SK-N-SH (cell line): ENCODE measurements at regions not wholly inside any gene's neighbourhood (a gene's known extent, or its start where the extent isn't known, plus 50 kb on each side); places are given as distances from the start of the nearest gene placed in this dataset.

Source experiments
- CTCF ChIA-PET: fragments of 300-600, 350-600 bp; formaldehyde crosslinking; extraction: SDS; loops from one replicate; lab custom pipeline; 2021; lab: Yijun Ruan, JAX
- POLR2A ChIA-PET: fragments of 350-600 bp; sonication (Branson Sonifier 250); formaldehyde crosslinking; extraction: SDS; loops from one replicate; lab custom pipeline; 2020; ENCODE audit warnings: antibody characterized with exemption, inconsistent platforms; lab: Yijun Ruan, JAX
- DNase-seq: peaks from one replicate; pipeline ENCODE4 v3.0.0; 2012
- H2AFZ ChIP-seq: fragments of 200-600 bp; sonication (generic); 2 replicates; pipeline ENCODE4 v1.8.1; 2016; ENCODE audit warnings: antibody characterized with exemption, mild to moderate bottlenecking, low read depth
- H3F3A ChIP-seq: fragments of 200-600 bp; sonication (generic); replicated peaks from 2 replicates; pipeline ENCODE3; 2016; ENCODE audit warnings: antibody characterized with exemption, mild to moderate bottlenecking; ENCODE audit not compliant: insufficient read depth
- H3K27ac ChIP-seq, 2 experiments: fragments of 200-500 bp in 1 of 2; fragments of 200-600 bp in 1 of 2; sonication (Bioruptor generic) in 1 of 2; sonication (generic), shearing (Covaris generic) in 1 of 2; 2 replicates each; pipeline versions ENCODE4 v1.5.1 to v1.6.1; 2014 to 2016; ENCODE audit warnings: low read depth in 2 of 2, inconsistent platforms in 1 of 2, low read length in 1 of 2, mild to moderate bottlenecking in 1 of 2, mixed read lengths in 1 of 2
- H3K27me3 ChIP-seq: fragments of 200-600 bp; sonication (generic), shearing (Covaris generic); 2 replicates; pipeline ENCODE4 v1.6.1; 2016; ENCODE audit warnings: mixed run types; ENCODE audit not compliant: insufficient read depth
- H3K36me3 ChIP-seq, 2 experiments: fragments of 200-500 bp in 1 of 2; fragments of 200-600 bp in 1 of 2; sonication (Bioruptor generic) in 1 of 2; sonication (generic) in 1 of 2; replicated peaks in 1 of 2; 2 replicates each; pipeline versions ENCODE3 to v1.5.1; 2014 to 2016; ENCODE audit warnings: low read length in 1 of 2, mild to moderate bottlenecking in 1 of 2; ENCODE audit not compliant: insufficient read depth in 2 of 2, control insufficient read depth in 1 of 2
- H3K4me1 ChIP-seq, 2 experiments: fragments of 200-500 bp in 1 of 2; fragments of 200-600 bp in 1 of 2; sonication (Bioruptor generic) in 1 of 2; sonication (generic), shearing (Covaris generic) in 1 of 2; 2 replicates each; pipeline versions ENCODE4 v1.5.1 to v1.6.1; 2014 to 2016; ENCODE audit warnings: low read depth in 1 of 2, low read length in 1 of 2, mixed run types in 1 of 2; ENCODE audit not compliant: insufficient read depth in 2 of 2, control insufficient read depth in 1 of 2
- H3K4me2 ChIP-seq: fragments of 200-600 bp; sonication (generic), shearing (Covaris generic); 2 replicates; pipeline ENCODE4 v1.6.1; 2017; ENCODE audit warnings: mixed run types
- H3K4me3 ChIP-seq, 2 experiments: fragments of 200-500 bp in 1 of 2; fragments of 200-600 bp in 1 of 2; sonication (Bioruptor generic) in 1 of 2; sonication (generic), shearing (Covaris generic) in 1 of 2; 2 replicates each; pipeline versions ENCODE4 v1.5.1 to v1.8.1; 2014 to 2016; ENCODE audit warnings: low read depth in 2 of 2, inconsistent platforms in 1 of 2, low read length in 1 of 2, mild to moderate bottlenecking in 1 of 2, mixed read lengths in 1 of 2, moderate library complexity in 1 of 2
- H3K79me2 ChIP-seq: fragments of 200-600 bp; sonication (generic); 2 replicates; pipeline ENCODE4 v1.8.1; 2017; ENCODE audit warnings: mild to moderate bottlenecking; ENCODE audit not compliant: insufficient read depth
- H3K9ac ChIP-seq: fragments of 200-600 bp; sonication (generic); 2 replicates; pipeline ENCODE4 v1.6.1; 2017; ENCODE audit warnings: mixed run types
- H3K9me2 ChIP-seq: fragments of 200-600 bp; sonication (generic); 2 replicates; pipeline ENCODE4 v1.6.1; 2017; ENCODE audit warnings: mixed run types
- H3K9me3 ChIP-seq: fragments of 200-600 bp; sonication (generic); 2 replicates; pipeline ENCODE4 v1.6.1; 2017; ENCODE audit warnings: mixed run types, mild to moderate bottlenecking, moderate library complexity
- H4K20me1 ChIP-seq: fragments of 200-600 bp; sonication (generic); 2 replicates; pipeline ENCODE4 v1.6.1; 2017; ENCODE audit warnings: mild to moderate bottlenecking, mixed run types; ENCODE audit not compliant: insufficient read depth
- EP300 ChIP-seq, 2 experiments: IDR thresholded peaks; 2 replicates each; pipeline versions ENCODE4 v1.4.0 to v1.6.1; 2012; ENCODE audit warnings: borderline replicate concordance in 1 of 2, low read depth in 1 of 2, low read length in 1 of 2
- FOSL2 ChIP-seq: IDR thresholded peaks from 2 replicates; pipeline ENCODE4 v1.4.0; 2012; ENCODE audit warnings: low read depth, mild to moderate bottlenecking, moderate library complexity, borderline replicate concordance
- GATA2 ChIP-seq: sonication (generic); formaldehyde crosslinking; IDR thresholded peaks from 2 replicates; pipeline ENCODE4 v1.5.0; 2020; ENCODE audit warnings: mild to moderate bottlenecking, missing genetic modification reagents
- NFIC ChIP-seq: IDR thresholded peaks from 2 replicates; pipeline ENCODE4 v1.4.0; 2012; ENCODE audit warnings: borderline replicate concordance
- RCOR1 ChIP-seq: fragments of 150-350 bp; IDR thresholded peaks from 2 replicates; pipeline ENCODE4 v1.6.1; 2017; ENCODE audit warnings: antibody characterized with exemption, low read length
- RFX5 ChIP-seq: IDR thresholded peaks from 2 replicates; pipeline ENCODE4 v1.6.1; 2012; ENCODE audit warnings: mild to moderate bottlenecking, improper control_type of control experiment, low read length
- SIN3A ChIP-seq: IDR thresholded peaks from 2 replicates; pipeline ENCODE4 v1.6.1; 2012; ENCODE audit warnings: low read depth, mild to moderate bottlenecking, low read length, moderate library complexity, borderline replicate concordance
- SMC3 ChIP-seq: IDR thresholded peaks from 2 replicates; pipeline ENCODE4 v1.6.1; 2012; ENCODE audit warnings: low read depth, low read length, improper control_type of control experiment
- WGBS: methylation state at CpG from one replicate; pipeline ENCODE4 v1.1.6; 2017; ENCODE audit warnings: low lambda C conversion rate; 5-methylcytosine and 5-hydroxymethylcytosine counted together
- TF ChIP-seq, protein P1 (sequence below): fragments of 200-600 bp; sonication (generic); IDR thresholded peaks from 2 replicates; pipeline ENCODE4 v1.6.1; 2017; ENCODE audit warnings: antibody characterized with exemption, mild to moderate bottlenecking, moderate library complexity
- TF ChIP-seq, protein P2 (sequence below): fragments of 150-350 bp; IDR thresholded peaks from 2 replicates; pipeline ENCODE4 v1.6.1; 2016; ENCODE audit warnings: mild to moderate bottlenecking, low read depth, low read length
- TF ChIP-seq, protein P3 (sequence below): IDR thresholded peaks from 2 replicates; pipeline ENCODE4 v1.4.0; 2012; ENCODE audit warnings: low read depth, borderline replicate concordance
- TF ChIP-seq, protein P4 (sequence below): IDR thresholded peaks from 2 replicates; pipeline ENCODE4 v1.6.1; 2012; ENCODE audit warnings: mild to moderate bottlenecking, low read depth, low read length, moderate library complexity
- TF ChIP-seq, protein P5 (sequence below): IDR thresholded peaks from 2 replicates; pipeline ENCODE4; 2012

DNA sequence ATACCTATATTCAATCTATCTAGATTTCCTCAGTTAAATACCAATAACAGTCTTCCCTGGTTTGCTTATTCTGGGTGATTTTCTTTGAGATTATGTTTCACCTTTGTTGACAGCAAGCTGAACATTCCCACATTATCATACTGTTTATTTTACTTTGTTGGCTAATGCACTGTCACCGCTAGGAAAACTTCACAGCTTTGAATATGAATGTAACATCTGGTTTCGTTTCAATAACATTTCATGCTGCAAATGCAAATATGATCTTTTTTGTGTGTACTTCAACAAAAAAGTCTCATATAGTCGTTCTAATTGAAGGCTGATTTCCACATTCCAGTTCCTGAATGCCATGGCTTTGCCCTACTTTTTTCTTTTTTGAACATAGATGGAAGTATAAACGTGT lies 946.3 kb upstream of the GHITM start:
- no peak overlapping the region for H3K27ac ChIP-seq
- ChIA-PET POLR2A (no interaction called here), CTCF (no interaction called here)
- no peaks in the 10 kb centered on the region; a peak in 1 of 4 replicates for H3K4me1 ChIP-seq
- H3K4me2 ChIP-seq, result no peak overlapping the region
- TF ChIP-seq RCOR1, result no peak
- TF ChIP-seq EP300 (IDR thresholded peaks at IDR 0.05; ENCODE audit: borderline replicate concordance in 1 of 2, low read depth in 1 of 2, low read length in 1 of 2), result no peak
- TF ChIP-seq, protein P1, sequence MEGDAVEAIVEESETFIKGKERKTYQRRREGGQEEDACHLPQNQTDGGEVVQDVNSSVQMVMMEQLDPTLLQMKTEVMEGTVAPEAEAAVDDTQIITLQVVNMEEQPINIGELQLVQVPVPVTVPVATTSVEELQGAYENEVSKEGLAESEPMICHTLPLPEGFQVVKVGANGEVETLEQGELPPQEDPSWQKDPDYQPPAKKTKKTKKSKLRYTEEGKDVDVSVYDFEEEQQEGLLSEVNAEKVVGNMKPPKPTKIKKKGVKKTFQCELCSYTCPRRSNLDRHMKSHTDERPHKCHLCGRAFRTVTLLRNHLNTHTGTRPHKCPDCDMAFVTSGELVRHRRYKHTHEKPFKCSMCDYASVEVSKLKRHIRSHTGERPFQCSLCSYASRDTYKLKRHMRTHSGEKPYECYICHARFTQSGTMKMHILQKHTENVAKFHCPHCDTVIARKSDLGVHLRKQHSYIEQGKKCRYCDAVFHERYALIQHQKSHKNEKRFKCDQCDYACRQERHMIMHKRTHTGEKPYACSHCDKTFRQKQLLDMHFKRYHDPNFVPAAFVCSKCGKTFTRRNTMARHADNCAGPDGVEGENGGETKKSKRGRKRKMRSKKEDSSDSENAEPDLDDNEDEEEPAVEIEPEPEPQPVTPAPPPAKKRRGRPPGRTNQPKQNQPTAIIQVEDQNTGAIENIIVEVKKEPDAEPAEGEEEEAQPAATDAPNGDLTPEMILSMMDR, result no peak
- no peak for TF ChIP-seq SMC3
- no peak overlapping the region for H3K4me3 ChIP-seq
- H3K9me2 ChIP-seq, result no peaks in the 10 kb centered on the region
- H3K9ac ChIP-seq, result no peak overlapping the region
- H3K36me3 ChIP-seq, result no peaks in the 10 kb centered on the region
- no peaks in the 10 kb centered on the region for H3F3A ChIP-seq
- 56% methylated on average over 4 of the region's 4 CpGs for WGBS
- H3K27me3 ChIP-seq, result no peaks in the 10 kb centered on the region
- H3K79me2 ChIP-seq, result no peaks in the 10 kb centered on the region
- no peak for DNase-seq
- H3K9me3 ChIP-seq, result no peaks in the 10 kb centered on the region
- H4K20me1 ChIP-seq, result no peaks in the 10 kb centered on the region
- no peak overlapping the region for H2AFZ ChIP-seq

DNA sequence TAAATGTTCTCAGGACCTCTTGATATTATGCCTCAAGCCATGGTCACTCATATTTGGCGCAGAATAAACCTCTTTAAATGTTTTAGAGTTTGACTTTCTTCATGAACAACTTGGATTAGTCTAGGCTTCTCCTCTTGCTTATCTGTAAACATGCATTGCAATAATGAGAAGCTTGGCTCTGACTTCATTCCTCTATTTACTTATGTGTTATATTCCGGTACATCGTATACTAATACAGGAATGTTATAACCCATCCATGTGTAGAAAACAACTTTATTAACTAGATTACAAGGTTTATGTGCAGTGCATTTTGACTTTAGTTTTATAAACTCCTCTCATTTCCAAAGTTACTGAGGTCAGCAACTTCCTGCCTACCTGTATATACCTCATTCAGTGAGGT lies 944.3 kb upstream of the GHITM start:
- Histone ChIP-seq H3K4me2 (no peak overlapping the region), H3K9me3 (no peaks in the 10 kb centered on the region), H3K4me3 (no peak overlapping the region), H3K4me1 (no peaks in the 10 kb centered on the region; a peak in 1 of 4 replicates), H3K9ac (no peak overlapping the region), H3K27me3 (no peaks in the 10 kb centered on the region), H3K36me3 (no peaks in the 10 kb centered on the region), H4K20me1 (no peaks in the 10 kb centered on the region), H3K27ac (no peak overlapping the region), H3K9me2 (no peaks in the 10 kb centered on the region), H3F3A (no peaks in the 10 kb centered on the region), H3K79me2 (no peaks in the 10 kb centered on the region), H2AFZ (no peak overlapping the region)
- POLR2A ChIA-PET, result no interaction called here
- 81% methylated on average over 3 of the region's 3 CpGs for WGBS
- CTCF ChIA-PET, result interaction anchor here (0.7 kb wide), 1 partner anchor 118 kb away, joined by 3 read pairs; no protein-coding TSS in a partner anchor
- no peak for DNase-seq
- TF ChIP-seq, protein P2, sequence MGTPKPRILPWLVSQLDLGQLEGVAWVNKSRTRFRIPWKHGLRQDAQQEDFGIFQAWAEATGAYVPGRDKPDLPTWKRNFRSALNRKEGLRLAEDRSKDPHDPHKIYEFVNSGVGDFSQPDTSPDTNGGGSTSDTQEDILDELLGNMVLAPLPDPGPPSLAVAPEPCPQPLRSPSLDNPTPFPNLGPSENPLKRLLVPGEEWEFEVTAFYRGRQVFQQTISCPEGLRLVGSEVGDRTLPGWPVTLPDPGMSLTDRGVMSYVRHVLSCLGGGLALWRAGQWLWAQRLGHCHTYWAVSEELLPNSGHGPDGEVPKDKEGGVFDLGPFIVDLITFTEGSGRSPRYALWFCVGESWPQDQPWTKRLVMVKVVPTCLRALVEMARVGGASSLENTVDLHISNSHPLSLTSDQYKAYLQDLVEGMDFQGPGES, result no peak
- TF ChIP-seq, protein P3, sequence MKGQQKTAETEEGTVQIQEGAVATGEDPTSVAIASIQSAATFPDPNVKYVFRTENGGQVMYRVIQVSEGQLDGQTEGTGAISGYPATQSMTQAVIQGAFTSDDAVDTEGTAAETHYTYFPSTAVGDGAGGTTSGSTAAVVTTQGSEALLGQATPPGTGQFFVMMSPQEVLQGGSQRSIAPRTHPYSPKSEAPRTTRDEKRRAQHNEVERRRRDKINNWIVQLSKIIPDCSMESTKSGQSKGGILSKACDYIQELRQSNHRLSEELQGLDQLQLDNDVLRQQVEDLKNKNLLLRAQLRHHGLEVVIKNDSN, result no peak
- TF ChIP-seq, protein P4, sequence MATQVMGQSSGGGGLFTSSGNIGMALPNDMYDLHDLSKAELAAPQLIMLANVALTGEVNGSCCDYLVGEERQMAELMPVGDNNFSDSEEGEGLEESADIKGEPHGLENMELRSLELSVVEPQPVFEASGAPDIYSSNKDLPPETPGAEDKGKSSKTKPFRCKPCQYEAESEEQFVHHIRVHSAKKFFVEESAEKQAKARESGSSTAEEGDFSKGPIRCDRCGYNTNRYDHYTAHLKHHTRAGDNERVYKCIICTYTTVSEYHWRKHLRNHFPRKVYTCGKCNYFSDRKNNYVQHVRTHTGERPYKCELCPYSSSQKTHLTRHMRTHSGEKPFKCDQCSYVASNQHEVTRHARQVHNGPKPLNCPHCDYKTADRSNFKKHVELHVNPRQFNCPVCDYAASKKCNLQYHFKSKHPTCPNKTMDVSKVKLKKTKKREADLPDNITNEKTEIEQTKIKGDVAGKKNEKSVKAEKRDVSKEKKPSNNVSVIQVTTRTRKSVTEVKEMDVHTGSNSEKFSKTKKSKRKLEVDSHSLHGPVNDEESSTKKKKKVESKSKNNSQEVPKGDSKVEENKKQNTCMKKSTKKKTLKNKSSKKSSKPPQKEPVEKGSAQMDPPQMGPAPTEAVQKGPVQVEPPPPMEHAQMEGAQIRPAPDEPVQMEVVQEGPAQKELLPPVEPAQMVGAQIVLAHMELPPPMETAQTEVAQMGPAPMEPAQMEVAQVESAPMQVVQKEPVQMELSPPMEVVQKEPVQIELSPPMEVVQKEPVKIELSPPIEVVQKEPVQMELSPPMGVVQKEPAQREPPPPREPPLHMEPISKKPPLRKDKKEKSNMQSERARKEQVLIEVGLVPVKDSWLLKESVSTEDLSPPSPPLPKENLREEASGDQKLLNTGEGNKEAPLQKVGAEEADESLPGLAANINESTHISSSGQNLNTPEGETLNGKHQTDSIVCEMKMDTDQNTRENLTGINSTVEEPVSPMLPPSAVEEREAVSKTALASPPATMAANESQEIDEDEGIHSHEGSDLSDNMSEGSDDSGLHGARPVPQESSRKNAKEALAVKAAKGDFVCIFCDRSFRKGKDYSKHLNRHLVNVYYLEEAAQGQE, result no peak
- TF ChIP-seq SMC3, result no peak
- TF ChIP-seq RCOR1, result no peak
- TF ChIP-seq, protein P5, sequence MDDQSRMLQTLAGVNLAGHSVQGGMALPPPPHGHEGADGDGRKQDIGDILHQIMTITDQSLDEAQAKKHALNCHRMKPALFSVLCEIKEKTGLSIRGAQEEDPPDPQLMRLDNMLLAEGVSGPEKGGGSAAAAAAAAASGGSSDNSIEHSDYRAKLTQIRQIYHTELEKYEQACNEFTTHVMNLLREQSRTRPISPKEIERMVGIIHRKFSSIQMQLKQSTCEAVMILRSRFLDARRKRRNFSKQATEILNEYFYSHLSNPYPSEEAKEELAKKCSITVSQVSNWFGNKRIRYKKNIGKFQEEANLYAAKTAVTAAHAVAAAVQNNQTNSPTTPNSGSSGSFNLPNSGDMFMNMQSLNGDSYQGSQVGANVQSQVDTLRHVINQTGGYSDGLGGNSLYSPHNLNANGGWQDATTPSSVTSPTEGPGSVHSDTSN, result no peak
- no peak for TF ChIP-seq SIN3A
- no peak for TF ChIP-seq GATA2 (CRISPR knock-in tag)
- TF ChIP-seq NFIC, result no peak
- no peak for TF ChIP-seq RFX5
- TF ChIP-seq EP300 (IDR thresholded peaks at IDR 0.05; ENCODE audit: borderline replicate concordance in 1 of 2, low read depth in 1 of 2, low read length in 1 of 2), result no peak
- TF ChIP-seq FOSL2, result no peak
